Psoas muscle (tissue), 7 donors: ENCODE measurements at regions not wholly inside any gene's neighbourhood (a gene's known extent, or its start where the extent isn't known, plus 50 kb on each side); places are given as distances from the start of the nearest gene placed in this dataset.
A peak's percentile ranks its signal among the peaks of the same experiment; 100 is the strongest.

ENCODE experiments used
- ATAC-seq, 4 donors: fragments of 200-7000 bp; cut with Tn5 transposase; one replicate each; pipeline ENCODE4 v1.9.1; 2020; ENCODE audit warnings: moderate library complexity in 3 of 4, mild to moderate bottlenecking in 2 of 4
- DNase-seq, 2 donors: peaks; one replicate each; pipeline ENCODE4 v3.0.0-alpha.2; 2020
- H3K27ac ChIP-seq: fragments of 200-600 bp; one replicate; pipeline ENCODE4 v1.8.0; 2022
- H3K27me3 ChIP-seq, 3 donors: fragments of 200-600 bp in 1 of 3; one replicate each; pipeline versions ENCODE4 v1.6.1 to v1.8.0; 2013 to 2022; ENCODE audit warnings: low read length in 2 of 3, mild to moderate bottlenecking in 2 of 3, moderate library complexity in 1 of 3; ENCODE audit not compliant: insufficient read depth in 3 of 3
- H3K36me3 ChIP-seq, 2 donors: fragments of 200-600 bp in 1 of 2; one replicate each; pipeline versions ENCODE4 v1.6.1 to v1.8.0; 2013 to 2022; ENCODE audit warnings: low read depth in 1 of 2, mild to moderate bottlenecking in 1 of 2, moderate library complexity in 1 of 2; ENCODE audit not compliant: insufficient read depth in 1 of 2
- H3K4me1 ChIP-seq: fragments of 200-600 bp; one replicate; pipeline ENCODE4 v1.8.0; 2022
- H3K4me3 ChIP-seq: fragments of 200-600 bp; one replicate; pipeline ENCODE4 v1.8.0; 2022; ENCODE audit warnings: mild to moderate bottlenecking
- H3K9me3 ChIP-seq: fragments of 200-600 bp; one replicate; pipeline ENCODE4 v1.8.0; 2022
- CTCF ChIP-seq: fragments of 200-600 bp; IDR thresholded peaks from one replicate; pipeline ENCODE4 v1.8.0; 2022; ENCODE audit warnings: antibody characterized with exemption
- WGBS, 3 donors: extraction: QIAGEN DNeasy Blood & Tissue Kit; methylation state at CpG; one replicate each; pipeline versions ENCODE4 v1.1.6 to v1.1.7; 2013; 5-methylcytosine and 5-hydroxymethylcytosine counted together
- intact Hi-C, 2 donors: fragments of 100-400 bp; cut with DNase I; formaldehyde crosslinking; loops; one replicate each; pipeline versions ENCODE4 v1.11.0 to v1.14.2; 2022
- donor health status: healthy with polysubstance abuse.
- donor health status: DM: no; HTN: no; CAD: no; lungs with moderate emphysema.
- donor health status: Bipolar disorder and iron deficiency.
- donor health status: healthy.
- donor health status: DM: yes; HTN: yes; CAD: no.
- donor health status: DM: no; HTN: no; CAD: no.
- donor health status: DM: yes; HTN: yes; CAD: no.

GRCh38 chr5:67395790-67396418, 199.3 kb upstream of the CD180 start:
- DNase-seq (no peak), ATAC-seq (no peak)
- TF ChIP-seq CTCF: peak; percentile 10
- Histone ChIP-seq H3K4me1 (peaks cover 7% of the 10 kb centered on the region), H3K4me3 (no peak overlapping the region), H3K36me3 (no peaks in the 10 kb centered on the region), H3K27ac (no peak overlapping the region), H3K9me3 (no peaks in the 10 kb centered on the region), H3K27me3 (no peaks in the 10 kb centered on the region)
- intact Hi-C loops: loop anchor here in 1 of 2 donors (10.0 kb wide), 1 partner anchor 151 kb away; no protein-coding TSS in a partner anchor
- 52 to 60% (median 54%) methylated on average over 2 of the region's 2 CpGs for WGBS, 3 donors

GRCh38 chr5:67393211-67393610, 196.6 kb upstream of the CD180 start:
- no peak overlapping the region for H3K27ac ChIP-seq
- H3K9me3 ChIP-seq: no peaks in the 10 kb centered on the region
- no peak for TF ChIP-seq CTCF
- H3K36me3 ChIP-seq: no peaks in the 10 kb centered on the region
- intact Hi-C loops: loop anchor here in 1 of 2 donors (10.0 kb wide), 1 partner anchor 148 kb away; no protein-coding TSS in a partner anchor
- no peaks in the 10 kb centered on the region for H3K27me3 ChIP-seq
- no peaks in the 10 kb centered on the region for H3K4me1 ChIP-seq
- DNase-seq (no peak), ATAC-seq (no peak)
- no peak overlapping the region for H3K4me3 ChIP-seq

GRCh38 chr5:67390935-67391334, 194.3 kb upstream of the CD180 start:
- intact Hi-C loops: loop anchor here in 1 of 2 donors (10.0 kb wide), 1 partner anchor 146 kb away; no protein-coding TSS in a partner anchor
- no peak for ATAC-seq
- Histone ChIP-seq H3K36me3 (no peaks in the 10 kb centered on the region), H3K27ac (no peak overlapping the region), H3K9me3 (no peaks in the 10 kb centered on the region), H3K4me1 (no peaks in the 10 kb centered on the region), H3K4me3 (no peak overlapping the region), H3K27me3 (no peaks in the 10 kb centered on the region)
- TF ChIP-seq CTCF: no peak
- no peak for DNase-seq
- WGBS, 3 donors: 74 to 88% (median 77%) methylated on average over 1 of the region's 1 CpG

- no peak for TF ChIP-seq CTCF
- H3K27ac ChIP-seq: no peak overlapping the region
- H3K27me3 ChIP-seq: no peaks in the 10 kb centered on the region
- no peaks in the 10 kb centered on the region for H3K36me3 ChIP-seq
- no peak for ATAC-seq
- no peak overlapping the region for H3K4me3 ChIP-seq
- intact Hi-C loops: no loop called here
- no peaks in the 10 kb centered on the region for H3K9me3 ChIP-seq
- DNase-seq: no peak
- H3K4me1 ChIP-seq: no peaks in the 10 kb centered on the region
These were observed 186.9 kb upstream of the CD180 start for GRCh38 chr5:67383451-67383850.
